ENCODE measurements at regions not wholly inside any gene's neighbourhood (a gene's known extent, or its start where the extent isn't known, plus 50 kb on each side); places are given as distances from the start of the nearest gene placed in this dataset.

DNA sequence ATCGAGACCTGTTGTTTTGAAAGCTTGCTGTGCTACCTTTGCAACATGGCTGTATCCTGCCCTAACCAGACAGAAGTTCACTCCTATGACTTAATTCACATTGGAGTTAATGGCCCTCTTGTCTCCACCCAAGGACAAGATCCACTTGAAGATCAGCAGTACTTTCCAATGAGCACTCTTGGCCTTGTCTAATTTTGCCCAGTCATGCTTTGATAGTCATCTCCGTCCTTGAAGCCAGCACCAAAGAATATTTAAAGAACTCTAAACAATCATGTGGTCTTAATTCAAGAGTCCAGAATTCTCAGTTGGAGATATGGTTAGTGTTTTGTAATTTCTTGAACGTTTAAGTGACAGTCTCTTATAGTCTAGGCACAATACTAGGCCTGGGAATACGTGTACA lies 775.6 kb upstream of the EEF2KMT start:
- Mint-ChIP-seq H3K27me3 (ENCODE audit: low read depth) (peaks cover 17% of the 10 kb centered on the region), H3K9me3 (no peaks in the 10 kb centered on the region), H3K27ac (no peak overlapping the region), H3K36me3 (no peaks in the 10 kb centered on the region), H3K4me3 (no peak overlapping the region), H3K4me1 (no peaks in the 10 kb centered on the region)
- TF ChIP-seq, protein P1, sequence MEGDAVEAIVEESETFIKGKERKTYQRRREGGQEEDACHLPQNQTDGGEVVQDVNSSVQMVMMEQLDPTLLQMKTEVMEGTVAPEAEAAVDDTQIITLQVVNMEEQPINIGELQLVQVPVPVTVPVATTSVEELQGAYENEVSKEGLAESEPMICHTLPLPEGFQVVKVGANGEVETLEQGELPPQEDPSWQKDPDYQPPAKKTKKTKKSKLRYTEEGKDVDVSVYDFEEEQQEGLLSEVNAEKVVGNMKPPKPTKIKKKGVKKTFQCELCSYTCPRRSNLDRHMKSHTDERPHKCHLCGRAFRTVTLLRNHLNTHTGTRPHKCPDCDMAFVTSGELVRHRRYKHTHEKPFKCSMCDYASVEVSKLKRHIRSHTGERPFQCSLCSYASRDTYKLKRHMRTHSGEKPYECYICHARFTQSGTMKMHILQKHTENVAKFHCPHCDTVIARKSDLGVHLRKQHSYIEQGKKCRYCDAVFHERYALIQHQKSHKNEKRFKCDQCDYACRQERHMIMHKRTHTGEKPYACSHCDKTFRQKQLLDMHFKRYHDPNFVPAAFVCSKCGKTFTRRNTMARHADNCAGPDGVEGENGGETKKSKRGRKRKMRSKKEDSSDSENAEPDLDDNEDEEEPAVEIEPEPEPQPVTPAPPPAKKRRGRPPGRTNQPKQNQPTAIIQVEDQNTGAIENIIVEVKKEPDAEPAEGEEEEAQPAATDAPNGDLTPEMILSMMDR (IDR thresholded peaks at IDR 0.05; ENCODE audit: unreplicated experiment), result no peak
- no peak for DNase-seq (ENCODE audit: low spot score in 2 of 2, unreplicated experiment in 2 of 2)

DNA sequence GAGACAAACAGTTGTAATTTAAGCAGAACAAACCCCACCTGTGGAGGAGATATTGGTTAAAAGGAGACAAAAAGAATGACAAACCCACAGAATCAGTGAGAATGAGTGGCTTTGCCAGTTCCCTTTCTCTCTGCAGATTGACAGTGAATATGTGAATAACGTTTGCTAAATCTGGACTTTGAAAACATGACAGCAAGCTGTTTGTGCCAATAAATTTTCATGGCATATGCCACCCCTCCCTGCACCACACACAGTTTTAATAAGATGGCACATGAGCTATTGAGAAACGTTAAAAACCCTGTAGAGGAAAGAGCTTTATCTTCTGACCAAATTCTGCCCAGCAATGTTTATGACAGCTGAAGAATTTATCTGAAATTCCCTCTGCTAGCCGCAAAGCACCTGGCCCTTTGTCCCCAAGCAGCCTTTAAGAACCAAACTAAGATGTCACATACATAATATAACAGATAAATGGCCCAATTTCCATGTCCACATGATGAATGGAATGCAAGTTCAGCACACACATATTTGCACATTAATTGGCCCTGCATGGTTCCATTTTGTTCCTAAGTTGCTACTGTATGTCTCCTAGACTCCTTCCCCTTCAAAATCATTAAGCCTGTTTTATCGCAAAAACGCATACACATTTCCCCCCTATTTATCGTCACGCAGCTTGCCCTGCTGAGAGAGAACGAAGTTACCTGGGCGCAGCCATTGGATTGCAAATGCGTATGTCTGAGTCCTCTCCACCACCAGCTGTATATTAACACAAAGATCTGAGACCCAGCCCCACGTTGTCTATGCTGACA lies 773.5 kb upstream of the EEF2KMT start:
- DNase-seq (ENCODE audit: low spot score in 2 of 2, unreplicated experiment in 2 of 2), result no peak
- Mint-ChIP-seq H3K4me1 (no peaks in the 10 kb centered on the region), H3K4me3 (no peak overlapping the region), H3K9me3 (no peaks in the 10 kb centered on the region), H3K36me3 (no peaks in the 10 kb centered on the region), H3K27me3 (ENCODE audit: low read depth) (peaks cover 21% of the 10 kb centered on the region), H3K27ac (no peak overlapping the region)
- TF ChIP-seq, protein P1 (IDR thresholded peaks at IDR 0.05; ENCODE audit: unreplicated experiment), result no peak

DNA sequence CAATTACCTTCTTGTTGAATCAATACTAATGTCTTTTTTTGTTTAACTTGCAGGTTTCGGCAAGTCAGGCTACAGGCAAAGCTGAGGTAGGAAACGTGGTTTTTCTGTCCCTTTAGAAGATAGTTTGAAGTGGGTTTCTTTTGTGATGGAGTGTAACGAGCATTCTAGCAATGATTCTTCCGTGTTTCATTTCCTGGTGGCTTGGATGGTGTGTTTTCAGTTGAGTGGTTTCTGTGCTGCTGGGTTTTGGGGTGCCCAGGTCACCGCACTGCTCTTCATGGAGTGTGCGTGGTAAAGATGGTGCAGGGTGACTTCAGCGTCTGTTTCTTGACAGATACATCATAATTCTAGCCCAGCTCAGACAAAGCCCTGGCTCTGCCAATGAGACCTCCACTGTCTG lies 769.7 kb upstream of the EEF2KMT start:
- H3K9me3 Mint-ChIP-seq, result no peaks in the 10 kb centered on the region
- no peaks in the 10 kb centered on the region for H3K36me3 Mint-ChIP-seq
- TF ChIP-seq, protein P1 (IDR thresholded peaks at IDR 0.05; ENCODE audit: unreplicated experiment), result no peak
- H3K27me3 Mint-ChIP-seq (ENCODE audit: low read depth), result peaks cover 22% of the 10 kb centered on the region
- no peak overlapping the region for H3K4me3 Mint-ChIP-seq
- no peaks in the 10 kb centered on the region for H3K4me1 Mint-ChIP-seq
- DNase-seq (ENCODE audit: low spot score in 2 of 2, unreplicated experiment in 2 of 2), result no peak
- no peak overlapping the region for H3K27ac Mint-ChIP-seq

DNA sequence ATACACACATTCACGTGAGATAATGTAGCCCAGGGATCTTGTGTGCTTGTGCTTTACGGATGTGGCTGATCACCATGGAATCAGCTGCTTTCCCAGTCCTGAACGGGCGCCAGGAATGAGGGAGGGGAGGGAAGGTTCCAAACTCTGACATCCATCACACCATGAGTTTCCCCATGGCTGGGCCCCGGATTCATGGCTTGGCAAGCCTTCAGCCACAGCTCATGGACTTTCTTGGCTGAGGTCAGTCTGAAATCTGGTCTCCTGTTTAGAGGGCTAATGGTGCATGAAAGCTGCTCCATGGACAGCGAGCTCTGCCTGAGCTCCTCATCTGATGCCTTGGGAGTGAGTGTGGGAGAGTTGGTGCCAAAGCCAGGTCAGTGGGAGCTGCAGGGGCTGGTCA lies 767.6 kb upstream of the EEF2KMT start:
- no peak for DNase-seq (ENCODE audit: low spot score in 2 of 2, unreplicated experiment in 2 of 2)
- Mint-ChIP-seq H3K27me3 (ENCODE audit: low read depth) (peaks cover 19% of the 10 kb centered on the region), H3K4me1 (no peaks in the 10 kb centered on the region), H3K9me3 (no peaks in the 10 kb centered on the region), H3K36me3 (no peaks in the 10 kb centered on the region), H3K4me3 (no peak overlapping the region), H3K27ac (no peak overlapping the region)
- TF ChIP-seq, protein P1 (IDR thresholded peaks at IDR 0.05; ENCODE audit: unreplicated experiment), result no peak

DNA sequence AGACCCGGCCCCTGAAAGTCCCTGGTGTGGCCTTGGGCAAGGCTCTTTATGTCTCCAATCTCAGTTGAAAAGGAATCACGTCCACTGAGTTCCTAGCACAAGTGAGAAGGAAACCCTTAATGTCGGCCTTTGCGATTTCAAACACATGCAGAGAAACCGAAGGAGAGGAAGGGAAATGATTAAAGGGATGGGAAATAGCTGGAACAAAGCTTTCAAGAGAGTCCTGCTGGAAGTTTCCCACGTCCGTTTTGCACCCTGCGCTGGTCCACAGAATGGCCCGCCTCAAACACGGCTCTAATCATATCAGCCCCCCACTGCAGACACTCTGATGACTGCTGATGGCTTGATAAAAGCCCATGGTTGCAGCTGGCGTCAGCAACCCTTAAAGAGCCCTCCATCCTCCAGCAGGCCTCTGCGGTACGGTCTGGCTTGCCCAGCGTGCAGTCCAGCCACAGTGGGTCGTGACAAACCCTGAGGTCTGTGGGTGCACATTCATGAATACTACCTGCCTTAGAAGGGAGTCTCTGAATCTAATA lies 765.5 kb upstream of the EEF2KMT start:
- peaks cover 23% of the 10 kb centered on the region for H3K27me3 Mint-ChIP-seq (ENCODE audit: low read depth)
- no peak for DNase-seq (ENCODE audit: low spot score in 2 of 2, unreplicated experiment in 2 of 2)
- H3K36me3 Mint-ChIP-seq, result no peaks in the 10 kb centered on the region
- H3K4me1 Mint-ChIP-seq, result no peaks in the 10 kb centered on the region
- H3K4me3 Mint-ChIP-seq, result no peak overlapping the region
- TF ChIP-seq, protein P1 (IDR thresholded peaks at IDR 0.05; ENCODE audit: unreplicated experiment), result no peak
- no peak overlapping the region for H3K27ac Mint-ChIP-seq
- no peaks in the 10 kb centered on the region for H3K9me3 Mint-ChIP-seq
